ENCODE measurements at regions not wholly inside any gene's neighbourhood (a gene's known extent, or its start where the extent isn't known, plus 50 kb on each side); places are given as distances from the start of the nearest gene placed in this dataset.
"Not testable (repeated sequence)": the region's sequence is repeated elsewhere in the genome, so short reads cannot be mapped to it uniquely, and the experiment has no call there.

- DNase-seq, result no peak
Observed at GRCh38 chr21:28402616-28402989, 590.1 kb downstream of the LTN1 start.

- DNase-seq, result no peak
Observed at GRCh38 chr21:28397040-28397439, 595.6 kb downstream of the LTN1 start.

GRCh38 chr21:28396421-28396820 is 596.3 kb downstream of the LTN1 start:
- no peak for DNase-seq

- DNase-seq, result no peak
Observed at GRCh38 chr21:28393279-28393678, 599.4 kb downstream of the LTN1 start.

GRCh38 chr21:28391938-28392849 is 600.5 kb downstream of the LTN1 start:
- no peak for DNase-seq

GRCh38 chr21:28387220-28387619 is 605.5 kb downstream of the LTN1 start:
- no peak for DNase-seq

- no peak for DNase-seq
Observed at GRCh38 chr21:28385845-28386244, 606.8 kb downstream of the LTN1 start.

GRCh38 chr21:28381000-28381745 is 611.5 kb downstream of the LTN1 start:
- not testable (repeated sequence) for DNase-seq

- no peak for DNase-seq
Observed at GRCh38 chr21:28380241-28380640, 612.4 kb downstream of the LTN1 start.

- DNase-seq, result no peak
Observed at GRCh38 chr21:28378026-28378425, 614.7 kb downstream of the LTN1 start.

- DNase-seq, result no peak
Observed at GRCh38 chr21:28375708-28376385, 616.8 kb downstream of the LTN1 start.

- DNase-seq, result no peak
Observed at GRCh38 chr21:28374881-28375280, 617.8 kb downstream of the LTN1 start.

- DNase-seq, result no peak
Observed at GRCh38 chr21:28371713-28372112, 621.0 kb downstream of the LTN1 start.

- no peak for DNase-seq
Observed at GRCh38 chr21:28359300-28359699, 633.4 kb downstream of the LTN1 start.

GRCh38 chr21:28358702-28359101 is 634.0 kb downstream of the LTN1 start:
- no peak for DNase-seq

GRCh38 chr21:28358170-28358569 is 634.5 kb downstream of the LTN1 start:
- DNase-seq, result no peak

- no peak for DNase-seq
Observed at GRCh38 chr21:28357743-28358142, 634.9 kb downstream of the LTN1 start.

- no peak for DNase-seq
Observed at GRCh38 chr21:28356422-28356821, 636.3 kb downstream of the LTN1 start.

- DNase-seq, result no peak
Observed at GRCh38 chr21:28345934-28346333, 646.7 kb downstream of the LTN1 start.

GRCh38 chr21:28344985-28345384 is 647.7 kb downstream of the LTN1 start:
- no peak for DNase-seq

GRCh38 chr21:28342212-28342810 is 650.4 kb downstream of the LTN1 start:
- no peak for DNase-seq

- DNase-seq, result no peak
Observed at GRCh38 chr21:28339403-28339802, 653.3 kb downstream of the LTN1 start.

- no peak for DNase-seq
Observed at GRCh38 chr21:28338701-28339305, 653.9 kb downstream of the LTN1 start.

Data from T-helper 1 cell (primary cell).